Dedifferentiated amniotic fluid mesenchymal stem cell (primary cell): ENCODE measurements at regions not wholly inside any gene's neighbourhood (a gene's known extent, or its start where the extent isn't known, plus 50 kb on each side); places are given as distances from the start of the nearest gene placed in this dataset.
"Not testable (repeated sequence)": the region's sequence is repeated elsewhere in the genome, so short reads cannot be mapped to it uniquely, and the experiment has no call there.

Experiments
- DNase-seq: peaks from one replicate; pipeline ENCODE4 v3.0.0-alpha.2; 2016; ENCODE audit errors: extremely low spot score

GRCh38 chr3:106454497-106454896 lies 585.7 kb upstream of the CBLB start:
- DNase-seq = no peak

- DNase-seq = peak; percentile 67
Observed at GRCh38 chr3:106457281-106458180, 588.7 kb upstream of the CBLB start.

- no peak for DNase-seq
Observed at GRCh38 chr3:106458952-106459351, 590.1 kb upstream of the CBLB start.

- DNase-seq = no peak
Observed at GRCh38 chr3:106466881-106467280, 598.1 kb upstream of the CBLB start.

- DNase-seq = no peak
Observed at GRCh38 chr3:106473576-106474475, 605.0 kb upstream of the CBLB start.

GRCh38 chr3:106482451-106482850 lies 613.6 kb upstream of the CBLB start:
- no peak for DNase-seq

GRCh38 chr3:106485217-106485616 lies 616.4 kb upstream of the CBLB start:
- DNase-seq = no peak

- DNase-seq = no peak
Observed at GRCh38 chr3:106485802-106486201, 617.0 kb upstream of the CBLB start.

GRCh38 chr3:106486945-106487639 lies 618.3 kb upstream of the CBLB start:
- DNase-seq = not testable (repeated sequence)

GRCh38 chr3:106488331-106488730 lies 619.5 kb upstream of the CBLB start:
- no peak for DNase-seq

GRCh38 chr3:106491796-106492195 lies 623.0 kb upstream of the CBLB start:
- DNase-seq = no peak

GRCh38 chr3:106508331-106508893 lies 639.6 kb upstream of the CBLB start:
- DNase-seq = no peak

GRCh38 chr3:106510206-106510605 lies 641.4 kb upstream of the CBLB start:
- DNase-seq = no peak

GRCh38 chr3:106512846-106513245 lies 644.0 kb upstream of the CBLB start:
- DNase-seq = no peak

GRCh38 chr3:106514431-106514830 lies 645.6 kb upstream of the CBLB start:
- DNase-seq = no peak

GRCh38 chr3:106518516-106518915 lies 649.7 kb upstream of the CBLB start:
- DNase-seq = peak; percentile 43

GRCh38 chr3:106522397-106522796 lies 653.6 kb upstream of the CBLB start:
- DNase-seq = no peak

- DNase-seq = no peak
Observed at GRCh38 chr3:106528932-106529331, 660.1 kb upstream of the CBLB start.

GRCh38 chr3:106529738-106530137 lies 660.9 kb upstream of the CBLB start:
- DNase-seq = no peak

GRCh38 chr3:106530367-106530766 lies 661.6 kb upstream of the CBLB start:
- no peak for DNase-seq

- DNase-seq = not testable (repeated sequence)
Observed at GRCh38 chr3:106531771-106532329, 663.0 kb upstream of the CBLB start.
